H9 (cell line): ENCODE measurements at regions not wholly inside any gene's neighbourhood (a gene's known extent, or its start where the extent isn't known, plus 50 kb on each side); places are given as distances from the start of the nearest gene placed in this dataset.
"Not testable (repeated sequence)": the region's sequence is repeated elsewhere in the genome, so short reads cannot be mapped to it uniquely, and the experiment has no call there.

ENCODE experiments used
- DNase-seq: peaks from one replicate; pipeline ENCODE4 v3.0.0-alpha.2; 2017
- H2AFZ ChIP-seq: one replicate; pipeline ENCODE4 v1.6.1; 2013; ENCODE audit warnings: mild to moderate bottlenecking, low read length, control low read depth, moderate library complexity
- H2AK5ac ChIP-seq: 2 replicates; pipeline ENCODE4 v1.6.1; 2013; ENCODE audit warnings: low read length, control low read depth, mixed read lengths; ENCODE audit not compliant: insufficient read length
- H2BK120ac ChIP-seq: one replicate; pipeline ENCODE4 v1.6.1; 2013; ENCODE audit warnings: low read depth, mild to moderate bottlenecking, low read length, control low read depth, inconsistent platforms; ENCODE audit not compliant: poor library complexity, severe bottlenecking
- H2BK12ac ChIP-seq: 2 replicates; pipeline ENCODE4 v1.6.1; 2013; ENCODE audit warnings: low read length, control low read depth, mixed read lengths, low read depth; ENCODE audit not compliant: insufficient read length
- H2BK15ac ChIP-seq: 2 replicates; pipeline ENCODE4 v1.6.1; 2013; ENCODE audit warnings: low read depth, low read length, control low read depth
- H2BK20ac ChIP-seq: one replicate; pipeline ENCODE4 v1.6.1; 2013; ENCODE audit warnings: low read depth, mild to moderate bottlenecking, low read length, control low read depth, inconsistent platforms; ENCODE audit not compliant: poor library complexity, severe bottlenecking
- H2BK5ac ChIP-seq: 2 replicates; pipeline ENCODE4 v1.6.1; 2013; ENCODE audit warnings: low read length, control low read depth, mixed read lengths; ENCODE audit not compliant: insufficient read length
- H3K14ac ChIP-seq: 2 replicates; pipeline ENCODE4 v1.6.1; 2013; ENCODE audit warnings: low read length, control low read depth; ENCODE audit not compliant: insufficient read depth
- H3K18ac ChIP-seq: 2 replicates; pipeline ENCODE4 v1.6.1; 2013; ENCODE audit warnings: low read depth, mild to moderate bottlenecking, mixed read lengths, low read length, control low read depth; ENCODE audit not compliant: insufficient read length
- H3K23ac ChIP-seq: 2 replicates; pipeline ENCODE4 v1.6.1; 2013; ENCODE audit warnings: low read length, control low read depth, mixed read lengths, low read depth; ENCODE audit not compliant: insufficient read length
- H3K23me2 ChIP-seq: 2 replicates; pipeline ENCODE4 v1.6.1; 2013; ENCODE audit warnings: low read depth, mild to moderate bottlenecking, mixed read lengths, low read length, control low read depth; ENCODE audit not compliant: insufficient read length, poor library complexity, severe bottlenecking
- H3K27ac ChIP-seq: 2 replicates; pipeline ENCODE4 v1.5.1; 2013; ENCODE audit warnings: low read length, control low read depth, mixed read lengths, low read depth; ENCODE audit not compliant: insufficient read length
- H3K27me3 ChIP-seq: 2 replicates; pipeline ENCODE4 v1.6.1; 2013; ENCODE audit warnings: low read length, control low read depth, inconsistent platforms; ENCODE audit not compliant: insufficient read depth
- H3K4ac ChIP-seq: 2 replicates; pipeline ENCODE4 v1.6.1; 2013; ENCODE audit warnings: low read depth, mild to moderate bottlenecking, control low read depth, inconsistent platforms, low read length, moderate library complexity
- H3K4me1 ChIP-seq: 2 replicates; pipeline ENCODE4 v1.6.1; 2013; ENCODE audit warnings: low read length, control low read depth, inconsistent platforms; ENCODE audit not compliant: insufficient read depth
- H3K4me2 ChIP-seq: 2 replicates; pipeline ENCODE4 v1.6.1; 2013; ENCODE audit warnings: low read length, control low read depth, mixed read lengths; ENCODE audit not compliant: insufficient read length, insufficient read depth
- H3K56ac ChIP-seq: 2 replicates; pipeline ENCODE4 v1.6.1; 2013; ENCODE audit warnings: low read depth, mild to moderate bottlenecking, mixed read lengths, low read length, control low read depth; ENCODE audit not compliant: insufficient read length
- H3K79me1 ChIP-seq: 2 replicates; pipeline ENCODE4 v1.6.1; 2013; ENCODE audit warnings: low read depth, mild to moderate bottlenecking, moderate library complexity, low read length, control low read depth, inconsistent platforms; ENCODE audit not compliant: insufficient read depth, poor library complexity, severe bottlenecking
- H3K79me2 ChIP-seq: 2 replicates; pipeline ENCODE4 v1.6.1; 2013; ENCODE audit warnings: low read length, control low read depth, inconsistent platforms; ENCODE audit not compliant: insufficient read depth
- H3K9ac ChIP-seq: 2 replicates; pipeline ENCODE4 v1.6.1; 2013; ENCODE audit warnings: low read length, control low read depth, mixed read lengths; ENCODE audit not compliant: insufficient read length; ENCODE audit errors: extremely low read depth
- H3K9me3 ChIP-seq: one replicate; pipeline ENCODE4 v1.6.1; 2013; ENCODE audit warnings: low read depth, low read length, inconsistent platforms; ENCODE audit not compliant: control insufficient read depth
- H3T11ph ChIP-seq: one replicate; pipeline ENCODE4 v1.6.1; 2013; ENCODE audit warnings: mild to moderate bottlenecking, low read length, control low read depth, inconsistent platforms
- H4K20me1 ChIP-seq: one replicate; pipeline ENCODE4 v1.6.1; 2013; ENCODE audit not compliant: control insufficient read depth, insufficient read length, insufficient read depth
- H4K5ac ChIP-seq: 2 replicates; pipeline ENCODE4 v1.6.1; 2013; ENCODE audit warnings: low read depth, mild to moderate bottlenecking, mixed read lengths, low read length, control low read depth; ENCODE audit not compliant: insufficient read length
- H4K8ac ChIP-seq: replicated peaks from 2 replicates; pipeline ENCODE4 v1.6.1; 2013; ENCODE audit warnings: low read length, control low read depth, mixed read lengths, low read depth; ENCODE audit not compliant: insufficient read length
- H4K91ac ChIP-seq: 2 replicates; pipeline ENCODE4 v1.6.1; 2013; ENCODE audit warnings: low read depth, mild to moderate bottlenecking, moderate library complexity, mixed read lengths, low read length, control low read depth; ENCODE audit not compliant: insufficient read length
- H3K27ac Mint-ChIP-seq, 3 experiments: 2 replicates in 2 of 3; 3 replicates in 1 of 3; pipeline ENCODE4 v1.8.0; 2020 to 2021; ENCODE audit warnings: mixed read lengths in 3 of 3, mild to moderate bottlenecking in 1 of 3, moderate library complexity in 1 of 3
- H3K27me3 Mint-ChIP-seq: 2 replicates; pipeline ENCODE4 v1.8.0; 2021; ENCODE audit warnings: low read depth, mild to moderate bottlenecking, moderate library complexity, mixed read lengths
- H3K36me3 Mint-ChIP-seq, 3 experiments: 2 replicates in 2 of 3; 3 replicates in 1 of 3; pipeline ENCODE4 v1.8.0; 2020 to 2021; ENCODE audit warnings: low read depth in 3 of 3, mixed read lengths in 3 of 3; ENCODE audit not compliant: insufficient read depth in 1 of 3
- H3K4me1 Mint-ChIP-seq, 2 experiments: 2 replicates each; pipeline ENCODE4 v1.8.0; 2020; ENCODE audit warnings: mixed read lengths in 2 of 2
- H3K4me3 Mint-ChIP-seq, 2 experiments: 2 replicates in 1 of 2; 3 replicates in 1 of 2; pipeline ENCODE4 v1.8.0; 2020 to 2021; ENCODE audit warnings: mild to moderate bottlenecking in 2 of 2, mixed read lengths in 2 of 2, moderate library complexity in 1 of 2
- H3K9me3 Mint-ChIP-seq, 2 experiments: 2 replicates in 1 of 2; 3 replicates in 1 of 2; pipeline ENCODE4 v1.8.0; 2020; ENCODE audit warnings: mild to moderate bottlenecking in 2 of 2, mixed read lengths in 2 of 2, moderate library complexity in 1 of 2
- WGBS: extraction: QIAGEN DNeasy Blood & Tissue Kit; methylation state at CpG from one replicate; pipeline ENCODE4 v1.1.7; 2013; ENCODE audit warnings: missing lambda C conversion rate, low lambda C conversion rate, mixed read lengths; ENCODE audit not compliant: insufficient read length; ENCODE audit errors: extremely low coverage; 5-methylcytosine and 5-hydroxymethylcytosine counted together

GRCh38 chr16:16559179-16559740 lies 180.3 kb downstream of the NPIPA7 start:
- H4K20me1 ChIP-seq, H4K5ac ChIP-seq, H3K27me3 Mint-ChIP-seq, H2AK5ac ChIP-seq, H2BK120ac ChIP-seq, DNase-seq, H3K18ac ChIP-seq, H3K9ac ChIP-seq, H3K56ac ChIP-seq, H3K4me1 Mint-ChIP-seq, H4K91ac ChIP-seq, H2BK5ac ChIP-seq, H3K27me3 ChIP-seq, H3K14ac ChIP-seq, H2BK20ac ChIP-seq, H2AFZ ChIP-seq, H2BK12ac ChIP-seq, H3K4me3 Mint-ChIP-seq, H3K4me1 ChIP-seq, H4K8ac ChIP-seq, H2BK15ac ChIP-seq, H3T11ph ChIP-seq, H3K36me3 Mint-ChIP-seq, H3K27ac ChIP-seq, H3K23me2 ChIP-seq, H3K9me3 Mint-ChIP-seq, H3K23ac ChIP-seq, H3K79me1 ChIP-seq, H3K4me2 ChIP-seq, H3K4ac ChIP-seq, H3K79me2 ChIP-seq, H3K27ac Mint-ChIP-seq, H3K9me3 ChIP-seq: not testable (repeated sequence)
- no CpG with 5 or more reads among the region's 9 CpGs for WGBS

GRCh38 chr16:16561532-16561931 lies 182.6 kb downstream of the NPIPA7 start:
- H2BK120ac ChIP-seq, H4K20me1 ChIP-seq, H4K8ac ChIP-seq, H3K4me2 ChIP-seq, H2BK5ac ChIP-seq, H2AK5ac ChIP-seq, H3K27ac Mint-ChIP-seq, H3K23me2 ChIP-seq, H2BK20ac ChIP-seq, H3K27me3 ChIP-seq, H3K27me3 Mint-ChIP-seq, H3K18ac ChIP-seq, H2BK12ac ChIP-seq, H3T11ph ChIP-seq, H3K4ac ChIP-seq, H3K36me3 Mint-ChIP-seq, H3K4me3 Mint-ChIP-seq, H3K23ac ChIP-seq, H3K9me3 Mint-ChIP-seq, H3K4me1 Mint-ChIP-seq, H3K79me2 ChIP-seq, H3K79me1 ChIP-seq, H3K14ac ChIP-seq, H2BK15ac ChIP-seq, H4K5ac ChIP-seq, H4K91ac ChIP-seq, H3K9me3 ChIP-seq, DNase-seq, H3K9ac ChIP-seq, H2AFZ ChIP-seq, H3K56ac ChIP-seq, H3K27ac ChIP-seq, H3K4me1 ChIP-seq: not testable (repeated sequence)
- WGBS, result no CpG with 5 or more reads among the region's 5 CpGs
